Stimulated activated naive CD4-positive, alpha-beta T cell (primary cell): ENCODE measurements at regions not wholly inside any gene's neighbourhood (a gene's known extent, or its start where the extent isn't known, plus 50 kb on each side); places are given as distances from the start of the nearest gene placed in this dataset.
"Not testable (repeated sequence)": the region's sequence is repeated elsewhere in the genome, so short reads cannot be mapped to it uniquely, and the experiment has no call there.

Experiments
- DNase-seq, 6 experiments: peaks; one replicate each; lab custom pipeline; 2025; lab: John Stamatoyannopoulos, UW

- no peak for DNase-seq
Observed at GRCh38 chr12:29957835-29958234, 174.1 kb upstream of the TMTC1 start.

- DNase-seq = no peak
Observed at GRCh38 chr12:29945904-29946303, 162.2 kb upstream of the TMTC1 start.

- DNase-seq = no peak
Observed at GRCh38 chr12:29944269-29945000, 160.7 kb upstream of the TMTC1 start.

GRCh38 chr12:29943683-29944082 lies 159.9 kb upstream of the TMTC1 start:
- no peak for DNase-seq

- no peak for DNase-seq
Observed at GRCh38 chr12:29940811-29941210, 157.1 kb upstream of the TMTC1 start.

- no peak for DNase-seq
Observed at GRCh38 chr12:29930503-29930902, 146.8 kb upstream of the TMTC1 start.

GRCh38 chr12:29929295-29929694 lies 145.6 kb upstream of the TMTC1 start:
- no peak for DNase-seq

GRCh38 chr12:29921307-29921706 lies 137.6 kb upstream of the TMTC1 start:
- no peak for DNase-seq

- no peak for DNase-seq
Observed at GRCh38 chr12:29908157-29908556, 124.4 kb upstream of the TMTC1 start.

- DNase-seq = no peak
Observed at GRCh38 chr12:29907461-29907860, 123.7 kb upstream of the TMTC1 start.

GRCh38 chr12:29902043-29902442 lies 118.3 kb upstream of the TMTC1 start:
- DNase-seq = no peak

GRCh38 chr12:29901585-29901984 lies 117.8 kb upstream of the TMTC1 start:
- no peak for DNase-seq

- DNase-seq = no peak
Observed at GRCh38 chr12:29899212-29899931, 115.6 kb upstream of the TMTC1 start.

GRCh38 chr12:29895966-29896365 lies 112.2 kb upstream of the TMTC1 start:
- DNase-seq = no peak

GRCh38 chr12:29893002-29893401 lies 109.3 kb upstream of the TMTC1 start:
- no peak for DNase-seq

- no peak for DNase-seq
Observed at GRCh38 chr12:29891792-29892191, 108.0 kb upstream of the TMTC1 start.

- DNase-seq = peak in 1 of 6 experiments; percentile 0
Observed at GRCh38 chr12:29889737-29890136, 106.0 kb upstream of the TMTC1 start.

GRCh38 chr12:29888777-29889176 lies 105.0 kb upstream of the TMTC1 start:
- no peak for DNase-seq

GRCh38 chr12:29884957-29885356 lies 101.2 kb upstream of the TMTC1 start:
- not testable (repeated sequence) for DNase-seq

GRCh38 chr12:29883941-29884554 lies 100.3 kb upstream of the TMTC1 start:
- DNase-seq = no peak

- DNase-seq = no peak
Observed at GRCh38 chr12:29883525-29883924, 99.8 kb upstream of the TMTC1 start.

- no peak for DNase-seq
Observed at GRCh38 chr12:29882846-29883245, 99.1 kb upstream of the TMTC1 start.

GRCh38 chr12:29880987-29881386 lies 97.2 kb upstream of the TMTC1 start:
- DNase-seq = no peak
